H9 (cell line): ENCODE measurements at regions not wholly inside any gene's neighbourhood (a gene's known extent, or its start where the extent isn't known, plus 50 kb on each side); places are given as distances from the start of the nearest gene placed in this dataset.

ENCODE experiments used
- DNase-seq: peaks from one replicate; pipeline ENCODE4 v3.0.0-alpha.2; 2017
- H2AFZ ChIP-seq: one replicate; pipeline ENCODE4 v1.6.1; 2013; ENCODE audit warnings: mild to moderate bottlenecking, low read length, control low read depth, moderate library complexity
- H2AK5ac ChIP-seq: 2 replicates; pipeline ENCODE4 v1.6.1; 2013; ENCODE audit warnings: low read length, control low read depth, mixed read lengths; ENCODE audit not compliant: insufficient read length
- H2BK120ac ChIP-seq: one replicate; pipeline ENCODE4 v1.6.1; 2013; ENCODE audit warnings: low read depth, mild to moderate bottlenecking, low read length, control low read depth, inconsistent platforms; ENCODE audit not compliant: poor library complexity, severe bottlenecking
- H2BK12ac ChIP-seq: 2 replicates; pipeline ENCODE4 v1.6.1; 2013; ENCODE audit warnings: low read length, control low read depth, mixed read lengths, low read depth; ENCODE audit not compliant: insufficient read length
- H2BK15ac ChIP-seq: 2 replicates; pipeline ENCODE4 v1.6.1; 2013; ENCODE audit warnings: low read depth, low read length, control low read depth
- H2BK20ac ChIP-seq: one replicate; pipeline ENCODE4 v1.6.1; 2013; ENCODE audit warnings: low read depth, mild to moderate bottlenecking, low read length, control low read depth, inconsistent platforms; ENCODE audit not compliant: poor library complexity, severe bottlenecking
- H2BK5ac ChIP-seq: 2 replicates; pipeline ENCODE4 v1.6.1; 2013; ENCODE audit warnings: low read length, control low read depth, mixed read lengths; ENCODE audit not compliant: insufficient read length
- H3K14ac ChIP-seq: 2 replicates; pipeline ENCODE4 v1.6.1; 2013; ENCODE audit warnings: low read length, control low read depth; ENCODE audit not compliant: insufficient read depth
- H3K18ac ChIP-seq: 2 replicates; pipeline ENCODE4 v1.6.1; 2013; ENCODE audit warnings: low read depth, mild to moderate bottlenecking, mixed read lengths, low read length, control low read depth; ENCODE audit not compliant: insufficient read length
- H3K23ac ChIP-seq: 2 replicates; pipeline ENCODE4 v1.6.1; 2013; ENCODE audit warnings: low read length, control low read depth, mixed read lengths, low read depth; ENCODE audit not compliant: insufficient read length
- H3K23me2 ChIP-seq: 2 replicates; pipeline ENCODE4 v1.6.1; 2013; ENCODE audit warnings: low read depth, mild to moderate bottlenecking, mixed read lengths, low read length, control low read depth; ENCODE audit not compliant: insufficient read length, poor library complexity, severe bottlenecking
- H3K27ac ChIP-seq: 2 replicates; pipeline ENCODE4 v1.5.1; 2013; ENCODE audit warnings: low read length, control low read depth, mixed read lengths, low read depth; ENCODE audit not compliant: insufficient read length
- H3K27me3 ChIP-seq: 2 replicates; pipeline ENCODE4 v1.6.1; 2013; ENCODE audit warnings: low read length, control low read depth, inconsistent platforms; ENCODE audit not compliant: insufficient read depth
- H3K4ac ChIP-seq: 2 replicates; pipeline ENCODE4 v1.6.1; 2013; ENCODE audit warnings: low read depth, mild to moderate bottlenecking, control low read depth, inconsistent platforms, low read length, moderate library complexity
- H3K4me1 ChIP-seq: 2 replicates; pipeline ENCODE4 v1.6.1; 2013; ENCODE audit warnings: low read length, control low read depth, inconsistent platforms; ENCODE audit not compliant: insufficient read depth
- H3K4me2 ChIP-seq: 2 replicates; pipeline ENCODE4 v1.6.1; 2013; ENCODE audit warnings: low read length, control low read depth, mixed read lengths; ENCODE audit not compliant: insufficient read length, insufficient read depth
- H3K56ac ChIP-seq: 2 replicates; pipeline ENCODE4 v1.6.1; 2013; ENCODE audit warnings: low read depth, mild to moderate bottlenecking, mixed read lengths, low read length, control low read depth; ENCODE audit not compliant: insufficient read length
- H3K79me1 ChIP-seq: 2 replicates; pipeline ENCODE4 v1.6.1; 2013; ENCODE audit warnings: low read depth, mild to moderate bottlenecking, moderate library complexity, low read length, control low read depth, inconsistent platforms; ENCODE audit not compliant: insufficient read depth, poor library complexity, severe bottlenecking
- H3K79me2 ChIP-seq: 2 replicates; pipeline ENCODE4 v1.6.1; 2013; ENCODE audit warnings: low read length, control low read depth, inconsistent platforms; ENCODE audit not compliant: insufficient read depth
- H3K9ac ChIP-seq: 2 replicates; pipeline ENCODE4 v1.6.1; 2013; ENCODE audit warnings: low read length, control low read depth, mixed read lengths; ENCODE audit not compliant: insufficient read length; ENCODE audit errors: extremely low read depth
- H3K9me3 ChIP-seq: one replicate; pipeline ENCODE4 v1.6.1; 2013; ENCODE audit warnings: low read depth, low read length, inconsistent platforms; ENCODE audit not compliant: control insufficient read depth
- H3T11ph ChIP-seq: one replicate; pipeline ENCODE4 v1.6.1; 2013; ENCODE audit warnings: mild to moderate bottlenecking, low read length, control low read depth, inconsistent platforms
- H4K20me1 ChIP-seq: one replicate; pipeline ENCODE4 v1.6.1; 2013; ENCODE audit not compliant: control insufficient read depth, insufficient read length, insufficient read depth
- H4K5ac ChIP-seq: 2 replicates; pipeline ENCODE4 v1.6.1; 2013; ENCODE audit warnings: low read depth, mild to moderate bottlenecking, mixed read lengths, low read length, control low read depth; ENCODE audit not compliant: insufficient read length
- H4K8ac ChIP-seq: replicated peaks from 2 replicates; pipeline ENCODE4 v1.6.1; 2013; ENCODE audit warnings: low read length, control low read depth, mixed read lengths, low read depth; ENCODE audit not compliant: insufficient read length
- H4K91ac ChIP-seq: 2 replicates; pipeline ENCODE4 v1.6.1; 2013; ENCODE audit warnings: low read depth, mild to moderate bottlenecking, moderate library complexity, mixed read lengths, low read length, control low read depth; ENCODE audit not compliant: insufficient read length
- H3K27ac Mint-ChIP-seq, 3 experiments: 2 replicates in 2 of 3; 3 replicates in 1 of 3; pipeline ENCODE4 v1.8.0; 2020 to 2021; ENCODE audit warnings: mixed read lengths in 3 of 3, mild to moderate bottlenecking in 1 of 3, moderate library complexity in 1 of 3
- H3K27me3 Mint-ChIP-seq: 2 replicates; pipeline ENCODE4 v1.8.0; 2021; ENCODE audit warnings: low read depth, mild to moderate bottlenecking, moderate library complexity, mixed read lengths
- H3K36me3 Mint-ChIP-seq, 3 experiments: 2 replicates in 2 of 3; 3 replicates in 1 of 3; pipeline ENCODE4 v1.8.0; 2020 to 2021; ENCODE audit warnings: low read depth in 3 of 3, mixed read lengths in 3 of 3; ENCODE audit not compliant: insufficient read depth in 1 of 3
- H3K4me1 Mint-ChIP-seq, 2 experiments: 2 replicates each; pipeline ENCODE4 v1.8.0; 2020; ENCODE audit warnings: mixed read lengths in 2 of 2
- H3K4me3 Mint-ChIP-seq, 2 experiments: 2 replicates in 1 of 2; 3 replicates in 1 of 2; pipeline ENCODE4 v1.8.0; 2020 to 2021; ENCODE audit warnings: mild to moderate bottlenecking in 2 of 2, mixed read lengths in 2 of 2, moderate library complexity in 1 of 2
- H3K9me3 Mint-ChIP-seq, 2 experiments: 2 replicates in 1 of 2; 3 replicates in 1 of 2; pipeline ENCODE4 v1.8.0; 2020; ENCODE audit warnings: mild to moderate bottlenecking in 2 of 2, mixed read lengths in 2 of 2, moderate library complexity in 1 of 2
- CTCF ChIP-seq: fragments of 200-600 bp; sonication (generic); conservative IDR thresholded peaks from 3 replicates; pipeline ENCODE4 v1.8.0; 2021; ENCODE audit warnings: antibody characterized with exemption, mild to moderate bottlenecking
- WGBS: extraction: QIAGEN DNeasy Blood & Tissue Kit; methylation state at CpG from one replicate; pipeline ENCODE4 v1.1.7; 2013; ENCODE audit warnings: missing lambda C conversion rate, low lambda C conversion rate, mixed read lengths; ENCODE audit not compliant: insufficient read length; ENCODE audit errors: extremely low coverage; 5-methylcytosine and 5-hydroxymethylcytosine counted together

- H3K4me3 Mint-ChIP-seq: no peak overlapping the region
- no peaks in the 10 kb centered on the region for H3K27me3 Mint-ChIP-seq
- no peak for TF ChIP-seq CTCF
- Histone ChIP-seq H3K9ac (no peak overlapping the region), H2AFZ (no peak overlapping the region), H3K27me3 (no peaks in the 10 kb centered on the region), H2BK15ac (no peak overlapping the region), H3K9me3 (no peaks in the 10 kb centered on the region), H3K4me1 (no peaks in the 10 kb centered on the region), H4K20me1 (no peaks in the 10 kb centered on the region), H3K27ac (no peak overlapping the region), H4K5ac (no peak overlapping the region), H4K91ac (no peak overlapping the region), H4K8ac (no peak overlapping the region), H3K18ac (no peak overlapping the region), H3K79me2 (no peaks in the 10 kb centered on the region), H3K56ac (no peak overlapping the region), H3K23ac (no peak overlapping the region), H3K23me2 (no peaks in the 10 kb centered on the region), H2BK120ac (no peak overlapping the region), H2AK5ac (no peak overlapping the region), H3T11ph (no peak overlapping the region), H2BK5ac (no peak overlapping the region), H3K4me2 (no peak overlapping the region), H2BK12ac (no peak overlapping the region), H3K4ac (no peak overlapping the region), H3K79me1 (no peaks in the 10 kb centered on the region), H2BK20ac (no peak overlapping the region), H3K14ac (no peak overlapping the region)
- peaks cover 0 to 15% (median 5%) of the 10 kb centered on the region in 3 experiments; a peak in 4 of 7 replicates for H3K36me3 Mint-ChIP-seq
- no CpG with 5 or more reads among the region's 1 CpG for WGBS
- peaks cover 6 to 7% of the 10 kb centered on the region in 2 experiments; a peak in 3 of 5 replicates for H3K9me3 Mint-ChIP-seq
- H3K4me1 Mint-ChIP-seq: 0 out of 4 replicates have a peak, but pooled peaks cover 0 to 2% of the 10 kb centered on the region in 2 experiments
- no peak for DNase-seq
- H3K27ac Mint-ChIP-seq: no peak overlapping the region
Observed at GRCh38 chr3:76733073-76733759, 306.7 kb upstream of the ROBO2 start.
